Prostate gland (tissue), 2 donors: ENCODE measurements at regions not wholly inside any gene's neighbourhood (a gene's known extent, or its start where the extent isn't known, plus 50 kb on each side); places are given as distances from the start of the nearest gene placed in this dataset.

Experiments
- CTCF ChIP-seq, 4 experiments: fragments of 200-600 bp in 2 of 4; fragments of 450-650 bp in 2 of 4; sonication (generic) in 2 of 4; IDR thresholded peaks; 1 replicate in 3 of 4; 2 replicates in 1 of 4; pipeline ENCODE4 v1.5.1; 2016 to 2019; ENCODE audit warnings: antibody characterized with exemption in 4 of 4, mild to moderate bottlenecking in 2 of 4, moderate library complexity in 2 of 4
- POLR2A ChIP-seq: fragments of 450-650 bp; IDR thresholded peaks from one replicate; pipeline ENCODE4 v1.6.1; 2016; ENCODE audit warnings: antibody characterized with exemption, mild to moderate bottlenecking
- POLR2AphosphoS5 ChIP-seq: sonication (generic); formaldehyde crosslinking; IDR thresholded peaks from one replicate; pipeline ENCODE4 v1.6.1; 2017; ENCODE audit warnings: antibody characterized with exemption

GRCh38 chr5:144864118-144864517 lies 693.4 kb downstream of the KCTD16 start:
- no peak for TF ChIP-seq CTCF (IDR thresholded peaks at IDR 0.05)
- no peak for TF ChIP-seq POLR2A
- no peak for TF ChIP-seq POLR2AphosphoS5
